ENCODE measurements at regions not wholly inside any gene's neighbourhood (a gene's known extent, or its start where the extent isn't known, plus 50 kb on each side); places are given as distances from the start of the nearest gene placed in this dataset.

- TF ChIP-seq CTCF (IDR thresholded peaks at IDR 0.05; ENCODE audit: borderline replicate concordance, extremely low read depth, low read length, poor library complexity, severe bottlenecking) (no peak), EZH2 (IDR thresholded peaks at IDR 0.05; ENCODE audit: borderline replicate concordance, low read depth, low read length, severe bottlenecking) (no peak)
Measured at GRCh38 chrX:15956681-15957080, 102.1 kb upstream of the AP1S2 start.
